H9 (cell line): ENCODE measurements at regions not wholly inside any gene's neighbourhood (a gene's known extent, or its start where the extent isn't known, plus 50 kb on each side); places are given as distances from the start of the nearest gene placed in this dataset.

Experiments
- DNase-seq: peaks from one replicate; pipeline ENCODE4 v3.0.0-alpha.2; 2017
- H2AFZ ChIP-seq: one replicate; pipeline ENCODE4 v1.6.1; 2013; ENCODE audit warnings: mild to moderate bottlenecking, low read length, control low read depth, moderate library complexity
- H2AK5ac ChIP-seq: 2 replicates; pipeline ENCODE4 v1.6.1; 2013; ENCODE audit warnings: low read length, control low read depth, mixed read lengths; ENCODE audit not compliant: insufficient read length
- H2BK120ac ChIP-seq: one replicate; pipeline ENCODE4 v1.6.1; 2013; ENCODE audit warnings: low read depth, mild to moderate bottlenecking, low read length, control low read depth, inconsistent platforms; ENCODE audit not compliant: poor library complexity, severe bottlenecking
- H2BK12ac ChIP-seq: 2 replicates; pipeline ENCODE4 v1.6.1; 2013; ENCODE audit warnings: low read length, control low read depth, mixed read lengths, low read depth; ENCODE audit not compliant: insufficient read length
- H2BK15ac ChIP-seq: 2 replicates; pipeline ENCODE4 v1.6.1; 2013; ENCODE audit warnings: low read depth, low read length, control low read depth
- H2BK20ac ChIP-seq: one replicate; pipeline ENCODE4 v1.6.1; 2013; ENCODE audit warnings: low read depth, mild to moderate bottlenecking, low read length, control low read depth, inconsistent platforms; ENCODE audit not compliant: poor library complexity, severe bottlenecking
- H2BK5ac ChIP-seq: 2 replicates; pipeline ENCODE4 v1.6.1; 2013; ENCODE audit warnings: low read length, control low read depth, mixed read lengths; ENCODE audit not compliant: insufficient read length
- H3K14ac ChIP-seq: 2 replicates; pipeline ENCODE4 v1.6.1; 2013; ENCODE audit warnings: low read length, control low read depth; ENCODE audit not compliant: insufficient read depth
- H3K18ac ChIP-seq: 2 replicates; pipeline ENCODE4 v1.6.1; 2013; ENCODE audit warnings: low read depth, mild to moderate bottlenecking, mixed read lengths, low read length, control low read depth; ENCODE audit not compliant: insufficient read length
- H3K23ac ChIP-seq: 2 replicates; pipeline ENCODE4 v1.6.1; 2013; ENCODE audit warnings: low read length, control low read depth, mixed read lengths, low read depth; ENCODE audit not compliant: insufficient read length
- H3K23me2 ChIP-seq: 2 replicates; pipeline ENCODE4 v1.6.1; 2013; ENCODE audit warnings: low read depth, mild to moderate bottlenecking, mixed read lengths, low read length, control low read depth; ENCODE audit not compliant: insufficient read length, poor library complexity, severe bottlenecking
- H3K27ac ChIP-seq: 2 replicates; pipeline ENCODE4 v1.5.1; 2013; ENCODE audit warnings: low read length, control low read depth, mixed read lengths, low read depth; ENCODE audit not compliant: insufficient read length
- H3K27me3 ChIP-seq: 2 replicates; pipeline ENCODE4 v1.6.1; 2013; ENCODE audit warnings: low read length, control low read depth, inconsistent platforms; ENCODE audit not compliant: insufficient read depth
- H3K4ac ChIP-seq: 2 replicates; pipeline ENCODE4 v1.6.1; 2013; ENCODE audit warnings: low read depth, mild to moderate bottlenecking, control low read depth, inconsistent platforms, low read length, moderate library complexity
- H3K4me1 ChIP-seq: 2 replicates; pipeline ENCODE4 v1.6.1; 2013; ENCODE audit warnings: low read length, control low read depth, inconsistent platforms; ENCODE audit not compliant: insufficient read depth
- H3K4me2 ChIP-seq: 2 replicates; pipeline ENCODE4 v1.6.1; 2013; ENCODE audit warnings: low read length, control low read depth, mixed read lengths; ENCODE audit not compliant: insufficient read length, insufficient read depth
- H3K56ac ChIP-seq: 2 replicates; pipeline ENCODE4 v1.6.1; 2013; ENCODE audit warnings: low read depth, mild to moderate bottlenecking, mixed read lengths, low read length, control low read depth; ENCODE audit not compliant: insufficient read length
- H3K79me1 ChIP-seq: 2 replicates; pipeline ENCODE4 v1.6.1; 2013; ENCODE audit warnings: low read depth, mild to moderate bottlenecking, moderate library complexity, low read length, control low read depth, inconsistent platforms; ENCODE audit not compliant: insufficient read depth, poor library complexity, severe bottlenecking
- H3K79me2 ChIP-seq: 2 replicates; pipeline ENCODE4 v1.6.1; 2013; ENCODE audit warnings: low read length, control low read depth, inconsistent platforms; ENCODE audit not compliant: insufficient read depth
- H3K9ac ChIP-seq: 2 replicates; pipeline ENCODE4 v1.6.1; 2013; ENCODE audit warnings: low read length, control low read depth, mixed read lengths; ENCODE audit not compliant: insufficient read length; ENCODE audit errors: extremely low read depth
- H3K9me3 ChIP-seq: one replicate; pipeline ENCODE4 v1.6.1; 2013; ENCODE audit warnings: low read depth, low read length, inconsistent platforms; ENCODE audit not compliant: control insufficient read depth
- H3T11ph ChIP-seq: one replicate; pipeline ENCODE4 v1.6.1; 2013; ENCODE audit warnings: mild to moderate bottlenecking, low read length, control low read depth, inconsistent platforms
- H4K20me1 ChIP-seq: one replicate; pipeline ENCODE4 v1.6.1; 2013; ENCODE audit not compliant: control insufficient read depth, insufficient read length, insufficient read depth
- H4K5ac ChIP-seq: 2 replicates; pipeline ENCODE4 v1.6.1; 2013; ENCODE audit warnings: low read depth, mild to moderate bottlenecking, mixed read lengths, low read length, control low read depth; ENCODE audit not compliant: insufficient read length
- H4K8ac ChIP-seq: replicated peaks from 2 replicates; pipeline ENCODE4 v1.6.1; 2013; ENCODE audit warnings: low read length, control low read depth, mixed read lengths, low read depth; ENCODE audit not compliant: insufficient read length
- H4K91ac ChIP-seq: 2 replicates; pipeline ENCODE4 v1.6.1; 2013; ENCODE audit warnings: low read depth, mild to moderate bottlenecking, moderate library complexity, mixed read lengths, low read length, control low read depth; ENCODE audit not compliant: insufficient read length
- H3K27ac Mint-ChIP-seq, 3 experiments: 2 replicates in 2 of 3; 3 replicates in 1 of 3; pipeline ENCODE4 v1.8.0; 2020 to 2021; ENCODE audit warnings: mixed read lengths in 3 of 3, mild to moderate bottlenecking in 1 of 3, moderate library complexity in 1 of 3
- H3K27me3 Mint-ChIP-seq: 2 replicates; pipeline ENCODE4 v1.8.0; 2021; ENCODE audit warnings: low read depth, mild to moderate bottlenecking, moderate library complexity, mixed read lengths
- H3K36me3 Mint-ChIP-seq, 3 experiments: 2 replicates in 2 of 3; 3 replicates in 1 of 3; pipeline ENCODE4 v1.8.0; 2020 to 2021; ENCODE audit warnings: low read depth in 3 of 3, mixed read lengths in 3 of 3; ENCODE audit not compliant: insufficient read depth in 1 of 3
- H3K4me1 Mint-ChIP-seq, 2 experiments: 2 replicates each; pipeline ENCODE4 v1.8.0; 2020; ENCODE audit warnings: mixed read lengths in 2 of 2
- H3K4me3 Mint-ChIP-seq, 2 experiments: 2 replicates in 1 of 2; 3 replicates in 1 of 2; pipeline ENCODE4 v1.8.0; 2020 to 2021; ENCODE audit warnings: mild to moderate bottlenecking in 2 of 2, mixed read lengths in 2 of 2, moderate library complexity in 1 of 2
- H3K9me3 Mint-ChIP-seq, 2 experiments: 2 replicates in 1 of 2; 3 replicates in 1 of 2; pipeline ENCODE4 v1.8.0; 2020; ENCODE audit warnings: mild to moderate bottlenecking in 2 of 2, mixed read lengths in 2 of 2, moderate library complexity in 1 of 2
- WGBS: extraction: QIAGEN DNeasy Blood & Tissue Kit; methylation state at CpG from one replicate; pipeline ENCODE4 v1.1.7; 2013; ENCODE audit warnings: missing lambda C conversion rate, low lambda C conversion rate, mixed read lengths; ENCODE audit not compliant: insufficient read length; ENCODE audit errors: extremely low coverage; 5-methylcytosine and 5-hydroxymethylcytosine counted together
- TF ChIP-seq, protein P1 (sequence below): fragments of 200-600 bp; sonication (generic); conservative IDR thresholded peaks from 3 replicates; pipeline ENCODE4 v1.8.0; 2021; ENCODE audit warnings: antibody characterized with exemption, mild to moderate bottlenecking

DNA sequence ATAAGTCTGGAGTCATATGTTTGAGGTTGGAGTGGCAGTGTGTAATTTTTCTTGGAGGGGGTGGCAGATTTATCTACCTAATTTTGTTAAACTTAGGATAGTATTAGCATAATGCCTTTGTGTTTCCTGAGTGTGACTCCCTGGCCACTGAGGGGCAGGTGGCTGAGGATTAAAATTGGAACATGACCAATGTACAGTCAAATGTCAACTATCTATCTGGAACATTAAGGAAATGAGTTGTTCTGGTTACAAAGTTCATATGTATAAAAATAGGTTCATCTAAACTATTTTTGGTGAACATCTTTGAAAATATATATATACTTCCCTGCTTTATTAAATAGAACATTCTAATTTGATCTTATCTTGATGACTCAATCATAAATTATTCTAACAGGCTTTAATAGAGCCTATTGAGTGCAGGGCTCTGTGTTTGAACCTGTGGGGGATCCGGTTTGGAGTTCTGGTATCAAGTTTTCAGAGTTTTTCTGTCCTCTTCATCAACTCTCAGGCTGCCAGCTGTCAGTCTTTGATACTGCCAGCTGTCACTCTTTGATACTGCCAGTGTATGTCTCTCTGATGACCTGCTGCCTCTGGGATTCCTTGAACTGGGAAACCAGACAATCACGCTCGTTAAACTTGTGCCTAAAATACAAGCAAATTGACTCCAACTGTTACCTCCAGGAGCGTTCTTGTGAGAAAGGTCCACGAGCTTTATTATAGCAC is 309.6 kb downstream of the METTL15 start:
- Histone ChIP-seq H2BK20ac (no peak overlapping the region), H2BK5ac (no peak overlapping the region), H3K14ac (no peak overlapping the region), H3K9me3 (no peaks in the 10 kb centered on the region), H3K79me2 (no peaks in the 10 kb centered on the region), H3K23ac (no peak overlapping the region), H3K4me1 (no peaks in the 10 kb centered on the region), H3K23me2 (no peaks in the 10 kb centered on the region), H3K4ac (no peak overlapping the region), H2AFZ (no peak overlapping the region), H2BK120ac (no peak overlapping the region), H3K27ac (no peak overlapping the region), H3K4me2 (no peak overlapping the region), H2BK12ac (no peak overlapping the region), H3T11ph (no peak overlapping the region), H3K56ac (no peak overlapping the region), H2BK15ac (no peak overlapping the region), H2AK5ac (no peak overlapping the region), H4K91ac (no peak overlapping the region), H3K27me3 (no peaks in the 10 kb centered on the region), H4K20me1 (no peaks in the 10 kb centered on the region), H3K18ac (no peak overlapping the region), H4K5ac (no peak overlapping the region), H3K9ac (no peak overlapping the region), H3K79me1 (no peaks in the 10 kb centered on the region), H4K8ac (no peak overlapping the region)
- Mint-ChIP-seq H3K4me1 (no peaks in the 10 kb centered on the region), H3K27me3 (no peaks in the 10 kb centered on the region), H3K4me3 (no peak overlapping the region), H3K36me3 (no peaks in the 10 kb centered on the region), H3K9me3 (peaks cover 0 to 6% of the 10 kb centered on the region in 2 experiments; a peak in 2 of 5 replicates), H3K27ac (no peak overlapping the region; a peak in 1 of 7 replicates)
- WGBS, result no CpG with 5 or more reads among the region's 5 CpGs
- no peak for DNase-seq
- TF ChIP-seq, protein P1, sequence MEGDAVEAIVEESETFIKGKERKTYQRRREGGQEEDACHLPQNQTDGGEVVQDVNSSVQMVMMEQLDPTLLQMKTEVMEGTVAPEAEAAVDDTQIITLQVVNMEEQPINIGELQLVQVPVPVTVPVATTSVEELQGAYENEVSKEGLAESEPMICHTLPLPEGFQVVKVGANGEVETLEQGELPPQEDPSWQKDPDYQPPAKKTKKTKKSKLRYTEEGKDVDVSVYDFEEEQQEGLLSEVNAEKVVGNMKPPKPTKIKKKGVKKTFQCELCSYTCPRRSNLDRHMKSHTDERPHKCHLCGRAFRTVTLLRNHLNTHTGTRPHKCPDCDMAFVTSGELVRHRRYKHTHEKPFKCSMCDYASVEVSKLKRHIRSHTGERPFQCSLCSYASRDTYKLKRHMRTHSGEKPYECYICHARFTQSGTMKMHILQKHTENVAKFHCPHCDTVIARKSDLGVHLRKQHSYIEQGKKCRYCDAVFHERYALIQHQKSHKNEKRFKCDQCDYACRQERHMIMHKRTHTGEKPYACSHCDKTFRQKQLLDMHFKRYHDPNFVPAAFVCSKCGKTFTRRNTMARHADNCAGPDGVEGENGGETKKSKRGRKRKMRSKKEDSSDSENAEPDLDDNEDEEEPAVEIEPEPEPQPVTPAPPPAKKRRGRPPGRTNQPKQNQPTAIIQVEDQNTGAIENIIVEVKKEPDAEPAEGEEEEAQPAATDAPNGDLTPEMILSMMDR, result no peak
